HG03280 (cell line): ENCODE measurements at regions not wholly inside any gene's neighbourhood (a gene's known extent, or its start where the extent isn't known, plus 50 kb on each side); places are given as distances from the start of the nearest gene placed in this dataset.

Experiments used
- ATAC-seq: cut with Tn5 transposase; IDR thresholded peaks from one replicate; pipeline ENCODE4 v1.9.1; 2021; ENCODE audit warnings: mild to moderate bottlenecking, moderate library complexity; ENCODE audit not compliant: unreplicated experiment

- ATAC-seq, result no peak
Measured at GRCh38 chr1:87165177-87165576, 163.5 kb upstream of the LMO4 start.

- no peak for ATAC-seq
Measured at GRCh38 chr1:87167157-87167789, 161.4 kb upstream of the LMO4 start.

- no peak for ATAC-seq
Measured at GRCh38 chr1:87167848-87168525, 160.7 kb upstream of the LMO4 start.

DNA sequence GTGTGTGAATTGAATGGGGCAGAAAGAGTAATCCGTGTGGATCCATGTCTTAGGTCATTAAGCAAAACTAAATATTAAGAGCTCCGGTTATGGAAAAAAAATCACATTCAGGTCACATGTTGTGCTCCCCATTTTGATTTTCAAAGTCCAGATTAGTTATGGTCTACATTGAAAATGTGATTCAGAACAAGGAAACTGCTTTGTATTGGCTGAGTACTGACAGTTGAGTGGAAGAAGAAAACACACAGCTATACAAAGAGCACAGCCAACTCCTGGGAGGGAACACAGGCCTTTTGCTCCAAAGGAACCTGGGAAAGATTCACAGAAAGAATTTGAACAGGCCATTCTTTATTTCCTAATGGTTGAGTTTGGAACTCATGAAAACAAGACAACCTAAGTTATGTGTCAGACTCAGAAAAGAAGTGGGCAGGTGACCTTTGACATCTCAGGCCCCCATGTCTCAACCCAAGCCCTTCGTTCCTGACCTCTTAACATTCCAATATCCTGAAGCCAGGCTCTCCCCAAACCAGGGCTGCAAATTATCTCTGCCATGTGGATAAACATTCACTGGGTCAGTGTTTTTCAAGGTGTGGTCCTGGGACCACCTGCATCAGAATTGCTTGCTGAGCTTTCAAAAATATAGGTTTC, 159.3 kb upstream of the LMO4 start:
- ATAC-seq, result no peak

GRCh38 chr1:87170157-87170556, 158.5 kb upstream of the LMO4 start:
- no peak for ATAC-seq

- ATAC-seq, result no peak
Measured at GRCh38 chr1:87170931-87171598, 157.6 kb upstream of the LMO4 start.

DNA sequence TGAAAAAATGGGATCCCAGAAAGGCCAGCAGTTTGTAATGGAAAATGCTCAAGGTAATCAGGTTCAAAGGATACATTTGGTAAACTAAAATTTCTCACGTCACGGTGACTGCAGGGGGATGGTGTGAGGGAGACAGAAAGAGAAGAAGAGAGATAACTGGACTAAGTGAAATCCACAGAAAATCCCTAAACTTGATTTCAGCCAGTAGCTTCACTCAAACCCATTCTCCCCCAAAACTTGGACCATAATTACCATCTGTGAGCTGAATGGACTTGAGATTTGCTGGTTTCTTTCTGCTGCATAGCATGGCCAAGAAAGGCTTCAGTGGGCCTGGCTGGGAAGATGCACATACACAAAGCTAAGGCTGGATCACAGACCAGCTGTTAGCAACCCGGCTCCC, 155.4 kb upstream of the LMO4 start:
- no peak for ATAC-seq

DNA sequence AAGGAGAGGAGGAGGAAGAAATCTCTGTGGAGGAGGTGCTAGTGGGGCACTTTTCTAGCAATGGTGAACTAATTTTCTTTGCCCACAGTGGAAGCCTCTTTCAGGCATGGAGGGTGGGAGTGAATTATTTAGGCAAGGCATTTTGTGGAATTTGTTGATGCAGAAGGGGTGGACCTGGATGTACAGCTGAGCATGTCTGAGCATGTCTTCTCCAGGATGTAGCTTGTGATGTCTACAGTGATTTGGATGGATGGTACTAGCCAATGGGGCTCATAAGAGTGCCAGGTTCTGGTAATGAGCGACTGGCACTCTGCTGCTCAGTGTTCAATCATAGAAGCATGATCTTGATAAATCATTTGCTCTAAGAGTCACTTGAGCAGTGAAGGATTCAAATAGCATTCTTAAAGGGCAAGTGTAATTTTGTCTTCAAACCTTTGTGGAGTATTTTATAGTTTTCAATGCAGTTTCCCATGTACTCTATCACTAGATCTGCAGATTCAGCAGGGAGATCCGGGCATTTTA, 153.9 kb upstream of the LMO4 start:
- no peak for ATAC-seq

- peak; percentile 52 for ATAC-seq
Measured at GRCh38 chr1:87176087-87176486, 152.6 kb upstream of the LMO4 start.

GRCh38 chr1:87176514-87176913, 152.2 kb upstream of the LMO4 start:
- ATAC-seq, result no peak

DNA sequence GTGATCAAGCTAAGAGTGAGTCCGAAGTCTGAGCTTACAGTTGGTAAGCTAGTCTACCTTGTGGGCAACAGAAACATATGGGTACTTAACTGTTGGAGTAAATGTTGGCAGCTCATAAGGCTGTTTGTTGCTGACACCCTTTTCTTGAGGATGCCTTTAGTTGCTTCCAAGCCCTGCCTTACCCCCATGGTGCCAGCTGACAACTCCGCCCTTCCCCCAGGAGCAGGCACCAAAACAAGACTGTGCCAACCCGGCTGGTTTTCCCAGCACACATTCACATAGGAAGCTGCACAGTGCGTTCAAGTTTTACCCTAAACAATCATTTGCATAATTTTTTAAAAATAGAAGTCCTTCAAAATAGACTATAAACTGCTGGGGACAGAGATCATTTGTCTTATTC, 150.2 kb upstream of the LMO4 start:
- ATAC-seq, result no peak

GRCh38 chr1:87179076-87179810, 149.4 kb upstream of the LMO4 start:
- no peak for ATAC-seq

DNA sequence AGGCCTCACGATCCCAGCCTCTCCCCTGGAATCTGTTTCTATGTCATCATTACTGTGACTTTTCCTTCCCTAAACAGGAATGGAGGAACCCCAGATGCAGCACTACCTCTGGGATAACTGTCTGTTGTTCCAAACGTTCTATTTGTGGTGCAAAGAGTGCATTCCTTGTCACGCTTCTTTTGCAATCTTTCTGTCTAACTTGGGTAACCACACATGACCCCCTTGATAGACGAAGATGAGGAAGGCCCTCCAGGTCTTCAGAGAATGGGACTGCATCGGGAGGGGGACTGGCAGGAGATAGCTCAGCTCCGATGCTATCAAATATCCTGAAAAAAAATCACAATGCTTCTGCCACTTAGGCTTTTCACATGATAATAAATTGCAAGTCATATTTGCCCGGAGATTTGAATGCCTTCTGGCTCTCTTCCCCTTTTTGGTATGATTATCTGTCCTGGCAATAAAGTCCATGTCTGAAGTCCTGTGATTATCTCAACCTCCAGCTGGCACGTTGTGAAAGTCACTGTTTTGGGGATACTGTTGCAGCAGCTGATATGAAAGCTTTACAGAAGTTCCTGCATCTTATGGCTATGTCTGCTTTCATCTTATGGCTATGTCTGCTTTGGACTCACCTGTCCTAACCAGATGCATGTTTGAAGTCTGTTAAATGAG, 148.7 kb upstream of the LMO4 start:
- ATAC-seq, result no peak

DNA sequence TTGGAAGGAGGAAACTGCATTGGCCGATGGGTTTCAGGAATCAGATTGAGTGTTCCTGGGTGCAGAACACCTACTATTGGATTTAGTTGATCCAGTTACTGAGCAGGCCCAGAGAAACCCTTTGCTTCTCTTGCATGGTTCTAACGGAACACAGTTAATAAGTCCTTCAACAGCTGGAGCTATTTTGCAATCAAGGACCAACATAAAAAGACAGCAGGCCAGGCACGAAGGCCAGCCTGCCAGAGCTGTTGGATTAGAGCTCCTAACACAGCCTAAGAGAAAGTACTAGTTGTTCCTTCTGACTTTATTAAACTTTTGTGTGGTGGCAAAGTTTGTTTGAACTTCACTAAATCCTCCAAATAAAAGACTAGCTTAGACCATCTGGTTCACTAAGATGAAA, 148.0 kb upstream of the LMO4 start:
- ATAC-seq, result no peak

DNA sequence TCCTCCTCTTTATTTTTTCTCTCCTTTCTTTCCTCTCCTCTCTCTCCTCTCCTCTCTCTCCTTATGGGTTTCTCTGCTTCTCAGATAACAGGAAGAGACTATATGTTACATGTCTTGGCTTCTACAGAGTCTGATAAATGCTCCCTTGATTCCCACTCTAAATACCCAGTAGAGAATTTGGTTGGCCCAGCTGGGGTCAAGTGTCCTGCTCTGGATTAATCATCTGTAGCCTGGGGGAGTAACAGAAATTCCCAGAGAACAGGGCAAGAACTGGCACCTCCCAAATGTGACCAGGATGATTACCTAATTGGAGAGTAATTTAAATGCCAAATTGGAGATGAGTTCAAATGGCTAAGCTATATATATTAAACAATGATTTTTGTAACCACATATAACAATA, 146.1 kb upstream of the LMO4 start:
- no peak for ATAC-seq

- ATAC-seq, result no peak
Measured at GRCh38 chr1:87185077-87185476, 143.6 kb upstream of the LMO4 start.

GRCh38 chr1:87186346-87186745, 142.3 kb upstream of the LMO4 start:
- no peak for ATAC-seq

- ATAC-seq, result no peak
Measured at GRCh38 chr1:87188640-87189039, 140.0 kb upstream of the LMO4 start.

- no peak for ATAC-seq
Measured at GRCh38 chr1:87190402-87190801, 138.3 kb upstream of the LMO4 start.

DNA sequence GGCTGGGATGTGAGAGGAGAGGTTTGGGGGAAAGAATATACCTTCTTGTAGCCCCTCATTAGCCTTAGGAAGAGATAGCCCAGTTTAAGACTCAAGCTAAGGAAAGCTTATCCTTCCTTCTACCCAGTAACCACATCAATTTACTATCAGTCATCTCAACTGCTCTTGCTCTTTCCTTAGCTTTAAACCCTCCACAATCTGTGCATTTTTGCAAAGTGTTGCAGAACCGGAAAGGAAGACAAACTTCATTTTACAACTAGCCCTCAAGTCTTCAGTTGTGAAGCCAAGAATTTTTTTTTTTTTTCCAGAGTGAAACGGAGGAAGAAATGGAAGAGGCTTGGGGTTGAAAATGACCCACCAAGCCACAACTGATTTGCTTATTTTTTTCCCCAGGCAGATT, 137.0 kb upstream of the LMO4 start:
- no peak for ATAC-seq
